HCT116 (cell line): ENCODE measurements at regions not wholly inside any gene's neighbourhood (a gene's known extent, or its start where the extent isn't known, plus 50 kb on each side); places are given as distances from the start of the nearest gene placed in this dataset.

Source experiments
- CEBPB ChIP-seq: IDR thresholded peaks from 2 replicates; pipeline ENCODE4 v1.6.1; 2012; ENCODE audit warnings: low read depth
- EZH2 ChIP-seq: fragments of 200-600 bp; sonication (generic); IDR thresholded peaks from 2 replicates; pipeline ENCODE4 v1.6.1; 2017; ENCODE audit warnings: antibody characterized with exemption, mixed run types
- POLR2A ChIP-seq: IDR thresholded peaks from 2 replicates; pipeline ENCODE4 v1.7.0; 2011; ENCODE audit warnings: borderline replicate concordance; ENCODE audit not compliant: insufficient read depth, insufficient read length; ENCODE audit errors: extremely low read depth
- POLR2AphosphoS5 ChIP-seq: IDR thresholded peaks from 2 replicates; pipeline ENCODE4 v1.6.1; 2011; ENCODE audit warnings: mild to moderate bottlenecking, low read depth, low read length, moderate library complexity
- RAD21 ChIP-seq: IDR thresholded peaks from 2 replicates; pipeline ENCODE4 v1.6.1; 2012; ENCODE audit warnings: low read depth, mild to moderate bottlenecking
- SP1 ChIP-seq: IDR thresholded peaks from 2 replicates; pipeline ENCODE4 v1.6.1; 2012; ENCODE audit warnings: low read depth
- TCF7L2 ChIP-seq: IDR thresholded peaks from 2 replicates; pipeline ENCODE4 v1.7.0; 2011; ENCODE audit warnings: borderline replicate concordance, inconsistent platforms; ENCODE audit not compliant: insufficient read depth, insufficient read length; ENCODE audit errors: extremely low read depth
- TF ChIP-seq, protein P1 (sequence below), 3 experiments: fragments of 200-600 bp in 1 of 3; sonication (generic) in 1 of 3; IDR thresholded peaks in 2 of 3; conservative IDR thresholded peaks in 1 of 3; 2 replicates each; pipeline ENCODE4 v1.5.1; 2012 to 2017; ENCODE audit warnings: low read depth in 2 of 3, low read length in 2 of 3, antibody characterized with exemption in 1 of 3, borderline replicate concordance in 1 of 3, control low read depth in 1 of 3, mild to moderate bottlenecking in 1 of 3, mixed read lengths in 1 of 3, mixed run types in 1 of 3, moderate library complexity in 1 of 3; ENCODE audit not compliant: insufficient read depth in 1 of 3
- TF ChIP-seq, protein P2 (sequence below): IDR thresholded peaks from 2 replicates; pipeline ENCODE4 v1.6.1; 2012

DNA sequence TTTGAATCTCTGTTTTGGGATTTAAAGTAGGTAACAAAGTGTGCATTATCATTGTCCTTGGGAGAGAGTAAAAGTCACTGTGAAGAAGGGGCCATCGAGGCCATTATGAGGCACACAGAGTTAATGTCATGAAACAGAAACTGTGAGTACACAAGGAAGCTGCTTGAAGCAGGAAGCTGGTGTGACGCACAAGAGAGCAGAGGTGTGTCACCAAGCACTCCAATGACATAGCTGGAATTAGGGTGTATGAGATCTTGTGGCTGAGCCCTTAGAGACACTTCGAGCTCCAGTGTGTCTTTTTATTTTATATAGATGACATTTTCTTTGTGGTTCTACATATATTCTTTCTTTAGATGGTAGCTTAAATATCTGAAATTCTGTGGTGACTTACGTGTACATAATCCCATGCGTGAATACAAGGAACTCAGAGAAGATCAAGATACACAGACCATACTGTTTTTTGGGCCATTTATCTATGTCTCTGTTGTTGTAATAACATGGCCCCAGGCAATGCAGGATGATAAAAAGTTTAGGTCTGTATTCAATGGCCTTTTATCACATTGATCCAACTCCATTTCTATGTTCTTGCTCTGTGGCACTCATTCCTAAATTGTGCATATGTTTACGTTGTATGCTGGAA, 164.7 kb upstream of the FAM98A start:
- TF ChIP-seq, protein P1, sequence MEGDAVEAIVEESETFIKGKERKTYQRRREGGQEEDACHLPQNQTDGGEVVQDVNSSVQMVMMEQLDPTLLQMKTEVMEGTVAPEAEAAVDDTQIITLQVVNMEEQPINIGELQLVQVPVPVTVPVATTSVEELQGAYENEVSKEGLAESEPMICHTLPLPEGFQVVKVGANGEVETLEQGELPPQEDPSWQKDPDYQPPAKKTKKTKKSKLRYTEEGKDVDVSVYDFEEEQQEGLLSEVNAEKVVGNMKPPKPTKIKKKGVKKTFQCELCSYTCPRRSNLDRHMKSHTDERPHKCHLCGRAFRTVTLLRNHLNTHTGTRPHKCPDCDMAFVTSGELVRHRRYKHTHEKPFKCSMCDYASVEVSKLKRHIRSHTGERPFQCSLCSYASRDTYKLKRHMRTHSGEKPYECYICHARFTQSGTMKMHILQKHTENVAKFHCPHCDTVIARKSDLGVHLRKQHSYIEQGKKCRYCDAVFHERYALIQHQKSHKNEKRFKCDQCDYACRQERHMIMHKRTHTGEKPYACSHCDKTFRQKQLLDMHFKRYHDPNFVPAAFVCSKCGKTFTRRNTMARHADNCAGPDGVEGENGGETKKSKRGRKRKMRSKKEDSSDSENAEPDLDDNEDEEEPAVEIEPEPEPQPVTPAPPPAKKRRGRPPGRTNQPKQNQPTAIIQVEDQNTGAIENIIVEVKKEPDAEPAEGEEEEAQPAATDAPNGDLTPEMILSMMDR (IDR thresholded peaks at IDR 0.05 in 2 of 3, conservative IDR thresholded peaks at IDR 0.05 in 1 of 3; ENCODE audit: borderline replicate concordance in 1 of 3, insufficient read depth in 1 of 3, low read depth in 2 of 3, low read length in 2 of 3): no peak
- TF ChIP-seq CEBPB: no peak
- TF ChIP-seq POLR2A: no peak
- TF ChIP-seq SP1: no peak
- TF ChIP-seq EZH2: no peak
- TF ChIP-seq POLR2AphosphoS5: no peak
- TF ChIP-seq, protein P2, sequence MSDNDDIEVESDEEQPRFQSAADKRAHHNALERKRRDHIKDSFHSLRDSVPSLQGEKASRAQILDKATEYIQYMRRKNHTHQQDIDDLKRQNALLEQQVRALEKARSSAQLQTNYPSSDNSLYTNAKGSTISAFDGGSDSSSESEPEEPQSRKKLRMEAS: no peak
- TF ChIP-seq RAD21: no peak
- TF ChIP-seq TCF7L2: no peak
